ENCODE measurements at regions not wholly inside any gene's neighbourhood (a gene's known extent, or its start where the extent isn't known, plus 50 kb on each side); places are given as distances from the start of the nearest gene placed in this dataset.

DNA sequence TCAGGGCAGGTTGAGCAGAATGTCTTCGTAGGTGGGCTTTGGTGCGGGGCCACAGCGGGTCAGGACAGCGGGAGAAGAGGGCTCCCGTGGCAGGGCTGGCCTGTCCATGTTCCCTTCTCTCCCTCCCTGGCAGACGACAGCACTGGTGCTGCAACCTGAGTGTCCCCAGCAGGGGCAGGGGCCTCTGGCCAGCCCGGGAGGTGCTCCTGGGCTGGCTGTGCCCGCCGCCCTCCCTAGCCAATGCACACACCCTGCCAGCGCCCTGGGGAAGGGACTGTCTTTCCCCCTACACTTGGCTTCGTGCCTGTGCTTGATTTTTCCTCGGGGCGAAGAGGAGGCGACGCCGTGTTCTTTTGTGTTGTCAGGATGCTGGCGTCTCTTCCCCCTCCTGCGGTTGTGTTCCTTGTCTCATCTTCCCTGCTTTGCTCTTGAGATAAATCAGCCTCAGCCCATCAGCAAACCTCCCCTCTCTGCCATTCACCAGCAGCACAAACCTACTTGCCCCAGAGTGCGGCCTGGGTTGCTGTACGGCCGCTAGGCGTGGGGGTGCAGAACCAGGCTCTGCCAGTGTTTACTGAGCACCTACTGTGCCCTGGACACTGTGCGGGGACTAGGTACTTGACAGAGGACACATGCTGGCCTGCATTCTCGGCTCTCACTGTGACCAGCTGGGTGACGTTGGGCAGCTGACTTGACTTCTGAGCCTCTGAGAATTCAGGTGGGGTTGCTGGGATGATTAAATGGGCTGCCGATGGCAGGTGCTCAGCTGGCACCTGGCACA lies 237.3 kb upstream of the CIBAR2 start:
- no peaks in the 10 kb centered on the region for H3K9me3 ChIP-seq (ENCODE audit: control insufficient read depth, insufficient read depth, low read length)
- H3K27me3 ChIP-seq (ENCODE audit: control insufficient read depth, insufficient read depth, low read length), result no peaks in the 10 kb centered on the region
- H3K27ac ChIP-seq (ENCODE audit: low read length), result no peak overlapping the region
- no peaks in the 10 kb centered on the region for H3K36me3 ChIP-seq (ENCODE audit: control insufficient read depth, insufficient read depth, low read length)
- DNase-seq (ENCODE audit: low read depth, low spot score), result no peak
- H3K4me1 ChIP-seq (ENCODE audit: control insufficient read depth, insufficient read depth, low read length), result peaks cover 1% of the 10 kb centered on the region; the same call in 1 of the 2 replicates
- no CpG with 5 or more reads among the region's 26 CpGs for WGBS (ENCODE audit: insufficient coverage, insufficient read length)
- H3K4me3 ChIP-seq (ENCODE audit: low read length), result no peak overlapping the region

- Histone ChIP-seq H3K27me3 (ENCODE audit: control insufficient read depth, insufficient read depth, low read length) (no peaks in the 10 kb centered on the region), H3K4me3 (ENCODE audit: low read length) (no peak overlapping the region), H3K36me3 (ENCODE audit: control insufficient read depth, insufficient read depth, low read length) (no peaks in the 10 kb centered on the region), H3K27ac (ENCODE audit: low read length) (no peak overlapping the region), H3K9me3 (ENCODE audit: control insufficient read depth, insufficient read depth, low read length) (no peaks in the 10 kb centered on the region), H3K4me1 (ENCODE audit: control insufficient read depth, insufficient read depth, low read length) (peaks cover 1% of the 10 kb centered on the region; the same call in 1 of the 2 replicates)
- DNase-seq (ENCODE audit: low read depth, low spot score), result no peak
- no CpG with 5 or more reads among the region's 10 CpGs for WGBS (ENCODE audit: insufficient coverage, insufficient read length)
Measured at GRCh38 chr16:85350146-85350728, 238.0 kb upstream of the CIBAR2 start.

- Histone ChIP-seq H3K9me3 (ENCODE audit: control insufficient read depth, insufficient read depth, low read length) (no peaks in the 10 kb centered on the region), H3K4me3 (ENCODE audit: low read length) (no peak overlapping the region), H3K27me3 (ENCODE audit: control insufficient read depth, insufficient read depth, low read length) (no peaks in the 10 kb centered on the region), H3K4me1 (ENCODE audit: control insufficient read depth, insufficient read depth, low read length) (peaks cover 1% of the 10 kb centered on the region; the same call in 1 of the 2 replicates), H3K36me3 (ENCODE audit: control insufficient read depth, insufficient read depth, low read length) (no peaks in the 10 kb centered on the region), H3K27ac (ENCODE audit: low read length) (no peak overlapping the region)
- no CpG with 5 or more reads among the region's 4 CpGs for WGBS (ENCODE audit: insufficient coverage, insufficient read length)
- DNase-seq (ENCODE audit: low read depth, low spot score), result no peak
Measured at GRCh38 chr16:85350973-85351372, 238.7 kb upstream of the CIBAR2 start.

DNA sequence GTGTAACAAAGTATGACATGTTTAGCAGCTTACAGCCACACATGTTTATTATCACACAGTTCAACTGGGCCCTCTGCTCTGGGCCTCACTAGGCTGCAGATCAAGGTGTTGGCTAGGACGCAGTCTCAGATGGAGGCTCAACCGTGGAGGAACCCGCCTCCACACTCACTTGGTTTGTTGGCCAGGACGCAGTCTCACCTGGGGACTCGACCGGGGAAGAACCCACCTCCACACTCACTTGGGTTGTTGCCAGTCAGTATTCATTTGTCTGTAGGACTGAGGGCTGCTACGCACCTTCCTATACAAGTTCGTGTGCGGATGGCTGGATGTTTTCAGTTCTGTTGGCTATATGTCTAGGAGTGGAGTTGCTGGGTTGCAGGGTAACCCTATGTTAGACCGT lies 240.7 kb upstream of the CIBAR2 start:
- H3K36me3 ChIP-seq (ENCODE audit: control insufficient read depth, insufficient read depth, low read length), result no peaks in the 10 kb centered on the region
- no peaks in the 10 kb centered on the region for H3K27me3 ChIP-seq (ENCODE audit: control insufficient read depth, insufficient read depth, low read length)
- H3K4me1 ChIP-seq (ENCODE audit: control insufficient read depth, insufficient read depth, low read length), result peaks cover 1% of the 10 kb centered on the region; the same call in 1 of the 2 replicates
- WGBS (ENCODE audit: insufficient coverage, insufficient read length), result no CpG with 5 or more reads among the region's 10 CpGs
- no peak overlapping the region for H3K4me3 ChIP-seq (ENCODE audit: low read length)
- H3K9me3 ChIP-seq (ENCODE audit: control insufficient read depth, insufficient read depth, low read length), result no peaks in the 10 kb centered on the region
- no peak for DNase-seq (ENCODE audit: low read depth, low spot score)
- H3K27ac ChIP-seq (ENCODE audit: low read length), result no peak overlapping the region

DNA sequence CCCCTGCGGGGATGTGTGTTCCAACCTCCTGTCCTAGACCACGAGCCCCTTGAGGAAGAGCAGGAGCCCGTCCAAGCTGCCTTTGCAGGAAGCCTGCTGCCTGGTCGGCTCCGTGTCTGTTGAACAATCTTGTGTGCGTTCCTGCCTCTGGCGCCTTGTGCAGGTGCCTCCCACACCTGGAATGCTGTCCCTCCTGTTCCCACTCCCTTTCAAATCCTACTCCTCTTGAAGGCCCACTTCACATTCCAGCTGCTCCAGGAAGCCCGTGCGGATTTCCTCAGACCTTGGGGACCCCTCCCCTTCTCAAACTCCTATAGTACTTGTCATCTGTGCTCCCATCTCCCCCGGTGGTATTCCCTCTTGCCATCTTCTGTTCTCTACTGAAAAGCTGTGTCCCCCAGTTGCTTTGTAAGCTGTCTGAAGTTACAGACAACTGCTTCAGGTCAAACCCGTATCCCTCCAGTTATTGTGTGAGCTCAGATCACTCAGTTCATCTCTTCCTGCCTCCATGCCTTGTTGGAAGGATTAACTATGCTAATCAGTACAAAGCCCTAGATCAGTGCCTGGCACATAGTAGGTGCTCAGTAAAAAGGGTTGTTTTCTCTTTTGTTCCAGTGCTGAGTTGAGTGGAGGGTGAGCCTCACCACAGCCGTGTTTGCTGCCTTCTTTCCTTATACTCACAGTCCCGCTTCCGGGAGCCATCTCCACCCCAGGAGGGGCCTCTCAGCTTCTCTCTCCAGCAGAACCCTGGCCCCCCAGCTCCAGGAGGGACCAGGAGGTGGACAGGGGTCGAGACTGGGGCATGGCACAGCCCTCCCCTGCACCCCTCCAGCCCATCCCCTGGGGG lies 241.8 kb upstream of the CIBAR2 start:
- Histone ChIP-seq H3K4me3 (ENCODE audit: low read length) (no peak overlapping the region), H3K36me3 (ENCODE audit: control insufficient read depth, insufficient read depth, low read length) (no peaks in the 10 kb centered on the region), H3K4me1 (ENCODE audit: control insufficient read depth, insufficient read depth, low read length) (peaks cover 1% of the 10 kb centered on the region; the same call in 1 of the 2 replicates), H3K27me3 (ENCODE audit: control insufficient read depth, insufficient read depth, low read length) (no peaks in the 10 kb centered on the region), H3K27ac (ENCODE audit: low read length) (no peak overlapping the region), H3K9me3 (ENCODE audit: control insufficient read depth, insufficient read depth, low read length) (no peaks in the 10 kb centered on the region)
- no peak for DNase-seq (ENCODE audit: low read depth, low spot score)
- WGBS (ENCODE audit: insufficient coverage, insufficient read length), result no CpG with 5 or more reads among the region's 15 CpGs

- H3K9me3 ChIP-seq (ENCODE audit: control insufficient read depth, insufficient read depth, low read length), result no peaks in the 10 kb centered on the region
- DNase-seq (ENCODE audit: low read depth, low spot score), result no peak
- no peaks in the 10 kb centered on the region for H3K36me3 ChIP-seq (ENCODE audit: control insufficient read depth, insufficient read depth, low read length)
- H3K4me1 ChIP-seq (ENCODE audit: control insufficient read depth, insufficient read depth, low read length), result peaks cover 1% of the 10 kb centered on the region; the same call in 1 of the 2 replicates
- H3K27ac ChIP-seq (ENCODE audit: low read length), result no peak overlapping the region
- H3K4me3 ChIP-seq (ENCODE audit: low read length), result no peak overlapping the region
- no peaks in the 10 kb centered on the region for H3K27me3 ChIP-seq (ENCODE audit: control insufficient read depth, insufficient read depth, low read length)
- WGBS (ENCODE audit: insufficient coverage, insufficient read length), result no CpG with 5 or more reads among the region's 20 CpGs
Measured at GRCh38 chr16:85354686-85355514, 242.6 kb upstream of the CIBAR2 start.

GRCh38 chr16:85355515-85355837 lies 243.2 kb upstream of the CIBAR2 start:
- no CpG with 5 or more reads among the region's 7 CpGs for WGBS (ENCODE audit: insufficient coverage, insufficient read length)
- no peak overlapping the region for H3K4me3 ChIP-seq (ENCODE audit: low read length)
- H3K9me3 ChIP-seq (ENCODE audit: control insufficient read depth, insufficient read depth, low read length), result no peaks in the 10 kb centered on the region
- no peaks in the 10 kb centered on the region for H3K27me3 ChIP-seq (ENCODE audit: control insufficient read depth, insufficient read depth, low read length)
- peaks cover 1% of the 10 kb centered on the region; the same call in 1 of the 2 replicates for H3K4me1 ChIP-seq (ENCODE audit: control insufficient read depth, insufficient read depth, low read length)
- H3K36me3 ChIP-seq (ENCODE audit: control insufficient read depth, insufficient read depth, low read length), result no peaks in the 10 kb centered on the region
- DNase-seq (ENCODE audit: low read depth, low spot score), result no peak
- no peak overlapping the region for H3K27ac ChIP-seq (ENCODE audit: low read length)

GRCh38 chr16:85356157-85356556 lies 243.9 kb upstream of the CIBAR2 start:
- no peak overlapping the region for H3K27ac ChIP-seq (ENCODE audit: low read length)
- no peaks in the 10 kb centered on the region for H3K9me3 ChIP-seq (ENCODE audit: control insufficient read depth, insufficient read depth, low read length)
- no peak overlapping the region for H3K4me3 ChIP-seq (ENCODE audit: low read length)
- peaks cover 1% of the 10 kb centered on the region; the same call in 1 of the 2 replicates for H3K4me1 ChIP-seq (ENCODE audit: control insufficient read depth, insufficient read depth, low read length)
- no peak for DNase-seq (ENCODE audit: low read depth, low spot score)
- H3K27me3 ChIP-seq (ENCODE audit: control insufficient read depth, insufficient read depth, low read length), result no peaks in the 10 kb centered on the region
- no CpG with 5 or more reads among the region's 17 CpGs for WGBS (ENCODE audit: insufficient coverage, insufficient read length)
- no peaks in the 10 kb centered on the region for H3K36me3 ChIP-seq (ENCODE audit: control insufficient read depth, insufficient read depth, low read length)

GRCh38 chr16:85357323-85357722 lies 245.1 kb upstream of the CIBAR2 start:
- H3K27ac ChIP-seq (ENCODE audit: low read length), result no peak overlapping the region
- WGBS (ENCODE audit: insufficient coverage, insufficient read length), result no CpG with 5 or more reads among the region's 12 CpGs
- no peaks in the 10 kb centered on the region for H3K9me3 ChIP-seq (ENCODE audit: control insufficient read depth, insufficient read depth, low read length)
- DNase-seq (ENCODE audit: low read depth, low spot score), result no peak
- no peak overlapping the region for H3K4me3 ChIP-seq (ENCODE audit: low read length)
- peaks cover 1% of the 10 kb centered on the region; the same call in 1 of the 2 replicates for H3K4me1 ChIP-seq (ENCODE audit: control insufficient read depth, insufficient read depth, low read length)
- H3K27me3 ChIP-seq (ENCODE audit: control insufficient read depth, insufficient read depth, low read length), result no peaks in the 10 kb centered on the region
- no peaks in the 10 kb centered on the region for H3K36me3 ChIP-seq (ENCODE audit: control insufficient read depth, insufficient read depth, low read length)

Data from iPS DF 6.9 (cell line).